Neural cell (in vitro differentiated cells): ENCODE measurements at regions not wholly inside any gene's neighbourhood (a gene's known extent, or its start where the extent isn't known, plus 50 kb on each side); places are given as distances from the start of the nearest gene placed in this dataset.

Source experiments
- EP300 ChIP-seq: fragments of 450-650 bp; conservative IDR thresholded peaks from 2 replicates; pipeline ENCODE4 v1.6.1; 2014; ENCODE audit warnings: antibody characterized with exemption, mild to moderate bottlenecking, moderate library complexity; ENCODE audit not compliant: poor library complexity, severe bottlenecking
- EZH2 ChIP-seq: fragments of 200-600, 300-800 bp; shearing (Covaris generic), sonication (generic); IDR thresholded peaks from 2 replicates; pipeline ENCODE4 v1.6.1; 2014; ENCODE audit warnings: antibody characterized with exemption, low read length, borderline replicate concordance, mild to moderate bottlenecking; ENCODE audit not compliant: insufficient read depth, poor library complexity, severe bottlenecking
- POLR2AphosphoS5 ChIP-seq: IDR thresholded peaks from 2 replicates; pipeline ENCODE4 v1.6.1; 2012
- RAD21 ChIP-seq: fragments of 450-650 bp; conservative IDR thresholded peaks from 2 replicates; pipeline ENCODE4 v1.6.1; 2014; ENCODE audit warnings: antibody characterized with exemption, mild to moderate bottlenecking, moderate library complexity
- TAF1 ChIP-seq: IDR thresholded peaks from 2 replicates; pipeline ENCODE4 v1.6.1; 2012; ENCODE audit warnings: low read depth
- TF ChIP-seq, protein P1 (sequence below): fragments of 450-650 bp; IDR thresholded peaks from 2 replicates; pipeline ENCODE4 v1.5.1; 2014; ENCODE audit warnings: antibody characterized with exemption, mild to moderate bottlenecking, moderate library complexity; ENCODE audit not compliant: poor library complexity, severe bottlenecking
- TF ChIP-seq, protein P2 (sequence below): IDR thresholded peaks from 2 replicates; pipeline ENCODE4 v1.6.1; 2012; ENCODE audit warnings: borderline replicate concordance

DNA sequence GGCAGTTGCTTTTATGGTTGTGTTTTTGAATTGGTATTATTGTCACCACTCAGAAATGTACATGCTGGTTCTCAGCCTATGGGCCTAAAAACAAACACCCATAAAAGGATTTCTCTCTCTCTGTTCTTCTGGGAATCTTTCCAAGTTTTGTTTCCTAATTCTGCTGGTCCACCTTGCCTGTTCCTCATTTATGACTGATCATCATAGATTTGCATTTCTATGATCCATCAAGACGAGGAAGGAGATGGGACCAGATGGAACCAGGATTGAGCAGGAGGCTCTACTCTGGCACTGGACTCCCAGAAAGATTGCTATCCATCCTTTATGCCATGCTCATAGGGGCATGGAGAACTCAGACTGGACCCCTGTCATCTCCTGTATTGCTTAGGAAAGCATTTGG is 162.2 kb downstream of the C1orf94 start:
- no peak for TF ChIP-seq RAD21
- no peak for TF ChIP-seq TAF1
- TF ChIP-seq, protein P1, sequence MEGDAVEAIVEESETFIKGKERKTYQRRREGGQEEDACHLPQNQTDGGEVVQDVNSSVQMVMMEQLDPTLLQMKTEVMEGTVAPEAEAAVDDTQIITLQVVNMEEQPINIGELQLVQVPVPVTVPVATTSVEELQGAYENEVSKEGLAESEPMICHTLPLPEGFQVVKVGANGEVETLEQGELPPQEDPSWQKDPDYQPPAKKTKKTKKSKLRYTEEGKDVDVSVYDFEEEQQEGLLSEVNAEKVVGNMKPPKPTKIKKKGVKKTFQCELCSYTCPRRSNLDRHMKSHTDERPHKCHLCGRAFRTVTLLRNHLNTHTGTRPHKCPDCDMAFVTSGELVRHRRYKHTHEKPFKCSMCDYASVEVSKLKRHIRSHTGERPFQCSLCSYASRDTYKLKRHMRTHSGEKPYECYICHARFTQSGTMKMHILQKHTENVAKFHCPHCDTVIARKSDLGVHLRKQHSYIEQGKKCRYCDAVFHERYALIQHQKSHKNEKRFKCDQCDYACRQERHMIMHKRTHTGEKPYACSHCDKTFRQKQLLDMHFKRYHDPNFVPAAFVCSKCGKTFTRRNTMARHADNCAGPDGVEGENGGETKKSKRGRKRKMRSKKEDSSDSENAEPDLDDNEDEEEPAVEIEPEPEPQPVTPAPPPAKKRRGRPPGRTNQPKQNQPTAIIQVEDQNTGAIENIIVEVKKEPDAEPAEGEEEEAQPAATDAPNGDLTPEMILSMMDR: no peak
- TF ChIP-seq, protein P2, sequence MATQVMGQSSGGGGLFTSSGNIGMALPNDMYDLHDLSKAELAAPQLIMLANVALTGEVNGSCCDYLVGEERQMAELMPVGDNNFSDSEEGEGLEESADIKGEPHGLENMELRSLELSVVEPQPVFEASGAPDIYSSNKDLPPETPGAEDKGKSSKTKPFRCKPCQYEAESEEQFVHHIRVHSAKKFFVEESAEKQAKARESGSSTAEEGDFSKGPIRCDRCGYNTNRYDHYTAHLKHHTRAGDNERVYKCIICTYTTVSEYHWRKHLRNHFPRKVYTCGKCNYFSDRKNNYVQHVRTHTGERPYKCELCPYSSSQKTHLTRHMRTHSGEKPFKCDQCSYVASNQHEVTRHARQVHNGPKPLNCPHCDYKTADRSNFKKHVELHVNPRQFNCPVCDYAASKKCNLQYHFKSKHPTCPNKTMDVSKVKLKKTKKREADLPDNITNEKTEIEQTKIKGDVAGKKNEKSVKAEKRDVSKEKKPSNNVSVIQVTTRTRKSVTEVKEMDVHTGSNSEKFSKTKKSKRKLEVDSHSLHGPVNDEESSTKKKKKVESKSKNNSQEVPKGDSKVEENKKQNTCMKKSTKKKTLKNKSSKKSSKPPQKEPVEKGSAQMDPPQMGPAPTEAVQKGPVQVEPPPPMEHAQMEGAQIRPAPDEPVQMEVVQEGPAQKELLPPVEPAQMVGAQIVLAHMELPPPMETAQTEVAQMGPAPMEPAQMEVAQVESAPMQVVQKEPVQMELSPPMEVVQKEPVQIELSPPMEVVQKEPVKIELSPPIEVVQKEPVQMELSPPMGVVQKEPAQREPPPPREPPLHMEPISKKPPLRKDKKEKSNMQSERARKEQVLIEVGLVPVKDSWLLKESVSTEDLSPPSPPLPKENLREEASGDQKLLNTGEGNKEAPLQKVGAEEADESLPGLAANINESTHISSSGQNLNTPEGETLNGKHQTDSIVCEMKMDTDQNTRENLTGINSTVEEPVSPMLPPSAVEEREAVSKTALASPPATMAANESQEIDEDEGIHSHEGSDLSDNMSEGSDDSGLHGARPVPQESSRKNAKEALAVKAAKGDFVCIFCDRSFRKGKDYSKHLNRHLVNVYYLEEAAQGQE: no peak
- TF ChIP-seq EP300: no peak
- TF ChIP-seq POLR2AphosphoS5: no peak
- no peak for TF ChIP-seq EZH2
